ENCODE measurements at regions not wholly inside any gene's neighbourhood (a gene's known extent, or its start where the extent isn't known, plus 50 kb on each side); places are given as distances from the start of the nearest gene placed in this dataset.

DNA sequence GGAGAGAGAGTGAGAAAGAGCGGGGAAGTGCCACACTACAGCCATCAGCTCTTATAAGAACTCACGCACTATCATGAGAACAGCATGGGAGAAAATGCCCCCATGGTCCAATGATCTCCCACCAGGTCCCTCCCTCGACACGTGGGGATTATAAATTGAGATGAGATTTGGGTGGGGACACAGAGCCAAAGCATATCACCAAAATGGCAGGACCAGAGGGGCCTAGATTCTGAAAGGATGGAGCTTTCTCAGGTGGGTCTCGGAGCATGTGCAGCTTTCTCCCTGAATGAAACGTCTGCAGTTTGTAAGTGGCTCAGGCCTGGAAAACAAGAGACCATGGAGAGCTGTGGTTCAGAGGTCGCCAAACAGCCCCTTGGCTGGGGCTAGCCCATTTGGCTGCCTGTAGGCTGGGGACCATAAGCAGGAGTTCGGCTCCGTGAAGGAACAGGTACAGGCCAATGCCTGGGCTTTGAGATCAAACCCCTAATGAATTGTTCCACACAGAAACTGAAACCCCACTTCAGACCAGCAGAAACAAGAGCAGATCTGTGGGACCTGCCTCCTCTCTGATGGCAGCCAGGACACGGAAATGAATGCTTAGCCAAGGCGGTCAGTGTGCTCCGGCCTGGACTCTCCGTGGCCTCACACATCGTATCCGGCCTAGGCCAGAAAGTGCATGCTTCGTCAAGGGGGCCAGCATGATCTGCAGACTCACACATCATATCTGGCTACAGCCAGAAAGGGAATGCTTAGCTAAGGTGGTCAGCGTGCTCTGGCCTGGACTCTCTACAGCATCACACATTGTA, 111.2 kb upstream of the TMEM18 start:
- TF ChIP-seq, protein P1, sequence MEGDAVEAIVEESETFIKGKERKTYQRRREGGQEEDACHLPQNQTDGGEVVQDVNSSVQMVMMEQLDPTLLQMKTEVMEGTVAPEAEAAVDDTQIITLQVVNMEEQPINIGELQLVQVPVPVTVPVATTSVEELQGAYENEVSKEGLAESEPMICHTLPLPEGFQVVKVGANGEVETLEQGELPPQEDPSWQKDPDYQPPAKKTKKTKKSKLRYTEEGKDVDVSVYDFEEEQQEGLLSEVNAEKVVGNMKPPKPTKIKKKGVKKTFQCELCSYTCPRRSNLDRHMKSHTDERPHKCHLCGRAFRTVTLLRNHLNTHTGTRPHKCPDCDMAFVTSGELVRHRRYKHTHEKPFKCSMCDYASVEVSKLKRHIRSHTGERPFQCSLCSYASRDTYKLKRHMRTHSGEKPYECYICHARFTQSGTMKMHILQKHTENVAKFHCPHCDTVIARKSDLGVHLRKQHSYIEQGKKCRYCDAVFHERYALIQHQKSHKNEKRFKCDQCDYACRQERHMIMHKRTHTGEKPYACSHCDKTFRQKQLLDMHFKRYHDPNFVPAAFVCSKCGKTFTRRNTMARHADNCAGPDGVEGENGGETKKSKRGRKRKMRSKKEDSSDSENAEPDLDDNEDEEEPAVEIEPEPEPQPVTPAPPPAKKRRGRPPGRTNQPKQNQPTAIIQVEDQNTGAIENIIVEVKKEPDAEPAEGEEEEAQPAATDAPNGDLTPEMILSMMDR (IDR thresholded peaks at IDR 0.05): no peak
- no peak for TF ChIP-seq EP300 (IDR thresholded peaks at IDR 0.05)
- peaks cover 0 to 3% of the 10 kb centered on the region in 2 donors for H3K9me3 ChIP-seq
- WGBS, 3 donors: 92 to 96% (median 93%) methylated on average over 17 of the region's 17 CpGs
- no peaks in the 10 kb centered on the region for H3K4me1 ChIP-seq (ENCODE audit: insufficient read depth)
- H3K27ac ChIP-seq: no peak overlapping the region
- no peaks in the 10 kb centered on the region for H3K36me3 ChIP-seq
- H3K27me3 ChIP-seq: no peaks in the 10 kb centered on the region
- no peak overlapping the region for H3K4me3 ChIP-seq
- no peak for DNase-seq
- intact Hi-C loops (cut with DNase I): no loop called here

DNA sequence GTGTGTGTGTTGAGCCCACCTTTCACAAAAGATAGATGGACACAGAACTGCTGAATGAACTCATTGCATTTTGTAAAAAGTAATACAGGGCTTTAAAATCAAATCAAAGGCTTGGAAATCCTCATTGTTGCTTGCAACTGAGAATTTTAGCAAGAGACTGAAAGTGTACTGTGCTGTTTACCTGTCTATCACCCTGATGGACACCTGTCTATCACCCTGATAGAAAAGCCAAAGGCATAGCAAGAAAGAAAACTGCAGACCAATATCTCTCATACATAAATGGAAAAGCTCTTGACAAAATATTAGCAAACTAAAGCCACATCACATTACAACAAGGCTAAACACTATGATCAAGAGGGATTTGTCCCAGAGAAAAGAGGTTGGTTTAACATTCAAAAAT, 107.5 kb upstream of the TMEM18 start:
- Histone ChIP-seq H3K4me3 (no peak overlapping the region), H3K27me3 (no peaks in the 10 kb centered on the region), H3K9me3 (peaks cover 0 to 3% of the 10 kb centered on the region in 2 donors), H3K36me3 (no peaks in the 10 kb centered on the region), H3K27ac (no peak overlapping the region), H3K4me1 (ENCODE audit: insufficient read depth) (no peaks in the 10 kb centered on the region)
- no peak for DNase-seq
- no peak for TF ChIP-seq EP300 (IDR thresholded peaks at IDR 0.05)
- no peak for TF ChIP-seq POLR2A (IDR thresholded peaks at IDR 0.05)
- TF ChIP-seq, protein P1 (IDR thresholded peaks at IDR 0.05): no peak
- intact Hi-C loops (cut with DNase I): no loop called here

DNA sequence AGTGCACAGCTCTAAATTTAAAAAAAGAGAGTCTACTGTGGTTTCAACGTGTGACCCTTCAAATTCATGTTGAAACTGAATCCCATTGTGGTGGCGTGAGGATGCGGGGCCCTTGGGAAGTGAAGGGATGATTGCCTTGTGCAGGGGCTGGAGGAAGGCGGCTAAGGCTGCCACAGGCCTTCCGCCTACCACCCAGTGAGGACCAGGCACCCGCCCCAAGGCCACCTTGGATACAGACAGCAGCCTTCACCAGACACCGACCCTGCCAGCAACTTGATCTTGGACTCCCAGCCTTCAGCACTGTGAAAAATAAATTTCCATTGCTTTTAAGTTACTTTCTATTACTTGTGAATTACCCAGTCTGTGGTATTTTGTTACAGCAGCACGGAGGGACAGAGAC, 103.4 kb upstream of the TMEM18 start:
- Histone ChIP-seq H3K4me1 (ENCODE audit: insufficient read depth) (no peaks in the 10 kb centered on the region), H3K27me3 (no peaks in the 10 kb centered on the region), H3K9me3 (no peaks in the 10 kb centered on the region), H3K4me3 (no peak overlapping the region), H3K27ac (no peak overlapping the region), H3K36me3 (no peaks in the 10 kb centered on the region)
- no peak for DNase-seq
- intact Hi-C loops (cut with DNase I): no loop called here
- no peak for TF ChIP-seq EP300 (IDR thresholded peaks at IDR 0.05)
- TF ChIP-seq, protein P1 (IDR thresholded peaks at IDR 0.05): no peak
- no peak for TF ChIP-seq POLR2A (IDR thresholded peaks at IDR 0.05)
- WGBS, 3 donors: 95 to 97% (median 96%) methylated on average over 8 of the region's 8 CpGs

DNA sequence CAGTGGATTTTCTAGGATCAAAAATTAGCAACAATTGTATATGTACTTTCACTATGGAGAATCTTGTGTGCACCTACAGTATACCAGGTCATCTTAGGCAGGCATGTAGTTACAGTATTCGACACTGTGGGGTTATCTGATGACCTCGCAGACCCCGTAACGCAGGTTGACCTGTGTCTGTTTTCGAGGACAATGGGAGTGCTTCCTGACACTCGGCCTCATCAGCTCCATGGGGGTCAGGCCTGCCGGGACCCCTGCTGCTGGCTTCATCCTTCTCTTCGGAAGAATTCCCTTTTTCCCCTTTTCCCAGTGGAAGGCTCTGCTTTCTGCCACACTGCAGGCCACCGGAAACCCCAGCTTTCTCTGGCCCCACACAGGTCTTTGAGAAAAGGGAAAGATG, 102.8 kb upstream of the TMEM18 start:
- no peak overlapping the region for H3K27ac ChIP-seq
- intact Hi-C loops (cut with DNase I): no loop called here
- H3K27me3 ChIP-seq: no peaks in the 10 kb centered on the region
- H3K4me3 ChIP-seq: no peak overlapping the region
- H3K4me1 ChIP-seq (ENCODE audit: insufficient read depth): no peaks in the 10 kb centered on the region
- H3K36me3 ChIP-seq: no peaks in the 10 kb centered on the region
- no peak for DNase-seq
- 87 to 90% (median 87%) methylated on average over 9 of the region's 9 CpGs for WGBS, 3 donors
- TF ChIP-seq EP300 (IDR thresholded peaks at IDR 0.05): no peak
- TF ChIP-seq, protein P1 (IDR thresholded peaks at IDR 0.05): no peak
- H3K9me3 ChIP-seq: no peaks in the 10 kb centered on the region

Data from ovary (tissue), 7 donors.